Esophagus squamous epithelium (tissue), 5 donors: ENCODE measurements at regions not wholly inside any gene's neighbourhood (a gene's known extent, or its start where the extent isn't known, plus 50 kb on each side); places are given as distances from the start of the nearest gene placed in this dataset.
"Not testable (repeated sequence)": the region's sequence is repeated elsewhere in the genome, so short reads cannot be mapped to it uniquely, and the experiment has no call there.

Experiments used
- DNase-seq: peaks from one replicate; lab custom pipeline; 2025; lab: John Stamatoyannopoulos, UW
- H3K27ac ChIP-seq, 4 donors: fragments of 200-600 bp; sonication (generic); one replicate each; pipeline ENCODE4 v1.5.1; 2016 to 2019; ENCODE audit warnings: mild to moderate bottlenecking in 1 of 4
- H3K27me3 ChIP-seq, 4 donors: fragments of 200-600 bp; sonication (generic); 1 replicate in 3 of 4; 2 replicates in 1 of 4; pipeline versions ENCODE4 v1.5.1 to v1.6.0; 2017 to 2021; ENCODE audit warnings: antibody characterized with exemption in 1 of 4
- H3K36me3 ChIP-seq, 3 donors: fragments of 200-600 bp; sonication (generic); one replicate each; pipeline ENCODE4 v1.5.1; 2016 to 2019
- H3K4me1 ChIP-seq, 3 donors: fragments of 200-600 bp; sonication (generic); one replicate each; pipeline ENCODE4 v1.5.1; 2017 to 2019
- H3K4me3 ChIP-seq, 4 donors: fragments of 200-600 bp; sonication (generic); 1 replicate in 3 of 4; 2 replicates in 1 of 4; pipeline ENCODE4 v1.5.1; 2016 to 2019; ENCODE audit warnings: mild to moderate bottlenecking in 2 of 4, moderate library complexity in 1 of 4
- H3K9me3 ChIP-seq, 3 donors: fragments of 200-600 bp; sonication (generic); one replicate each; pipeline ENCODE4 v1.5.1; 2016 to 2019
- POLR2A ChIP-seq, 4 donors: fragments of 450-650 bp; IDR thresholded peaks; one replicate each; pipeline ENCODE4 v1.6.1; 2017; ENCODE audit warnings: antibody characterized with exemption in 4 of 4, mild to moderate bottlenecking in 4 of 4, moderate library complexity in 3 of 4
- WGBS, 2 donors: methylation state at CpG; one replicate each; pipeline ENCODE4 v1.1.5; 2018; 5-methylcytosine and 5-hydroxymethylcytosine counted together
- intact Hi-C: fragments of 100-400 bp; cut with DNase I; formaldehyde crosslinking; loops from one replicate; pipeline ENCODE4 v1.15.0; 2022
- TF ChIP-seq, protein P1 (sequence below), 6 experiments: fragments of 450-650 bp in 4 of 6; fragments of 200-600 bp in 2 of 6; sonication (generic) in 2 of 6; IDR thresholded peaks; one replicate each; pipeline ENCODE4 v1.5.1; 2016 to 2019; ENCODE audit warnings: antibody characterized with exemption in 6 of 6, mild to moderate bottlenecking in 4 of 6, moderate library complexity in 4 of 6
- donor health status: DM: yes; HTN: yes; CAD: no.

DNA sequence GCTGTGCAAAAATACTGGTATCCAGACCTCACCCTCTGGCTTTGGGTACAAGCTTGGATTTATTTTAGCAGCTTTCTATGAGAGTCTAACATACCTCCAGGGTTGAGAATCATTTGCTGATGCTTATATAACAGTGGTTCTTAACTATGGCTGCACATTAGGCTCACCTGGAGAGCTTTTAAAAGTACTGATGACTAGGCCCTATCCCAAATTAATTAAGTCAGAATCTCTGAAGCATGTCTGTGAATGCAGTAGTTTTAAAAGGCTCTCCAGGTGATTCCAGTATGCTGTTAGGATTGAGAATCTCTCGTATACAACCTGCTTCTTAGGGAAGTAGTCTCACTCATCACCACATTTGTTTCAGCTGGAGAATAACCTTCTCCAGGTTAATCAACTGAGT, 99.2 kb downstream of the PDHA2 start:
- WGBS, 2 donors = 65 to 71% methylated on average over 1 of the region's 1 CpG
- no peak overlapping the region for H3K4me3 ChIP-seq
- no peak for DNase-seq
- TF ChIP-seq POLR2A (IDR thresholded peaks at IDR 0.05) = no peak
- TF ChIP-seq, protein P1, sequence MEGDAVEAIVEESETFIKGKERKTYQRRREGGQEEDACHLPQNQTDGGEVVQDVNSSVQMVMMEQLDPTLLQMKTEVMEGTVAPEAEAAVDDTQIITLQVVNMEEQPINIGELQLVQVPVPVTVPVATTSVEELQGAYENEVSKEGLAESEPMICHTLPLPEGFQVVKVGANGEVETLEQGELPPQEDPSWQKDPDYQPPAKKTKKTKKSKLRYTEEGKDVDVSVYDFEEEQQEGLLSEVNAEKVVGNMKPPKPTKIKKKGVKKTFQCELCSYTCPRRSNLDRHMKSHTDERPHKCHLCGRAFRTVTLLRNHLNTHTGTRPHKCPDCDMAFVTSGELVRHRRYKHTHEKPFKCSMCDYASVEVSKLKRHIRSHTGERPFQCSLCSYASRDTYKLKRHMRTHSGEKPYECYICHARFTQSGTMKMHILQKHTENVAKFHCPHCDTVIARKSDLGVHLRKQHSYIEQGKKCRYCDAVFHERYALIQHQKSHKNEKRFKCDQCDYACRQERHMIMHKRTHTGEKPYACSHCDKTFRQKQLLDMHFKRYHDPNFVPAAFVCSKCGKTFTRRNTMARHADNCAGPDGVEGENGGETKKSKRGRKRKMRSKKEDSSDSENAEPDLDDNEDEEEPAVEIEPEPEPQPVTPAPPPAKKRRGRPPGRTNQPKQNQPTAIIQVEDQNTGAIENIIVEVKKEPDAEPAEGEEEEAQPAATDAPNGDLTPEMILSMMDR (IDR thresholded peaks at IDR 0.05) = no peak
- no peaks in the 10 kb centered on the region for H3K36me3 ChIP-seq
- H3K27ac ChIP-seq = no peak overlapping the region
- intact Hi-C loops = no loop called here
- no peaks in the 10 kb centered on the region for H3K4me1 ChIP-seq
- no peaks in the 10 kb centered on the region for H3K9me3 ChIP-seq
- H3K27me3 ChIP-seq = no peaks in the 10 kb centered on the region

- Histone ChIP-seq H3K9me3 (no peaks in the 10 kb centered on the region), H3K27ac (no peak overlapping the region), H3K27me3 (no peaks in the 10 kb centered on the region), H3K4me3 (no peak overlapping the region), H3K36me3 (no peaks in the 10 kb centered on the region), H3K4me1 (no peaks in the 10 kb centered on the region)
- 42 to 46% methylated on average over 3 of the region's 3 CpGs for WGBS, 2 donors
- intact Hi-C loops = no loop called here
- DNase-seq = no peak
- no peak for TF ChIP-seq POLR2A (IDR thresholded peaks at IDR 0.05)
- TF ChIP-seq, protein P1 (IDR thresholded peaks at IDR 0.05) = no peak
Observed at GRCh38 chr4:95949136-95949765, 109.4 kb downstream of the PDHA2 start.

GRCh38 chr4:95949808-95950207, 109.9 kb downstream of the PDHA2 start:
- DNase-seq = no peak
- no peaks in the 10 kb centered on the region for H3K36me3 ChIP-seq
- WGBS, 2 donors = 91 to 100% methylated on average over 1 of the region's 1 CpG
- TF ChIP-seq POLR2A (IDR thresholded peaks at IDR 0.05) = no peak
- TF ChIP-seq, protein P1 (IDR thresholded peaks at IDR 0.05) = no peak
- intact Hi-C loops = no loop called here
- no peaks in the 10 kb centered on the region for H3K27me3 ChIP-seq
- H3K9me3 ChIP-seq = no peaks in the 10 kb centered on the region
- H3K27ac ChIP-seq = no peak overlapping the region
- no peaks in the 10 kb centered on the region for H3K4me1 ChIP-seq
- H3K4me3 ChIP-seq = no peak overlapping the region

- intact Hi-C loops, H3K4me1 ChIP-seq, H3K9me3 ChIP-seq, H3K36me3 ChIP-seq, H3K27me3 ChIP-seq, H3K27ac ChIP-seq, H3K4me3 ChIP-seq, DNase-seq: not testable (repeated sequence)
- 27 to 67% methylated on average over 1 to 2 of the region's 2 CpGs for WGBS, 2 donors
Observed at GRCh38 chr4:95952538-95952937, 112.6 kb downstream of the PDHA2 start.

GRCh38 chr4:95956094-95956493, 116.2 kb downstream of the PDHA2 start:
- Histone ChIP-seq H3K27ac (no peak overlapping the region), H3K36me3 (no peaks in the 10 kb centered on the region), H3K27me3 (no peaks in the 10 kb centered on the region), H3K4me1 (no peaks in the 10 kb centered on the region), H3K9me3 (no peaks in the 10 kb centered on the region), H3K4me3 (no peak overlapping the region)
- intact Hi-C loops = no loop called here
- no peak for DNase-seq
- 64 to 75% methylated on average over 1 of the region's 1 CpG for WGBS, 2 donors
- TF ChIP-seq, protein P1 (IDR thresholded peaks at IDR 0.05) = no peak
- no peak for TF ChIP-seq POLR2A (IDR thresholded peaks at IDR 0.05)

- TF ChIP-seq, protein P1 (IDR thresholded peaks at IDR 0.05) = no peak
- TF ChIP-seq POLR2A (IDR thresholded peaks at IDR 0.05) = no peak
- no peak for DNase-seq
- intact Hi-C loops = no loop called here
Observed at GRCh38 chr4:95957054-95957453, 117.2 kb downstream of the PDHA2 start.

More at GRCh38 chr4:95957054-95957453, 117.2 kb downstream of the PDHA2 start:
- H3K27ac ChIP-seq = no peak overlapping the region
- no peaks in the 10 kb centered on the region for H3K9me3 ChIP-seq
- no peaks in the 10 kb centered on the region for H3K36me3 ChIP-seq
- H3K4me3 ChIP-seq = no peak overlapping the region
- H3K4me1 ChIP-seq = no peaks in the 10 kb centered on the region
- no peaks in the 10 kb centered on the region for H3K27me3 ChIP-seq
- 55 to 63% methylated on average over 4 of the region's 4 CpGs for WGBS, 2 donors
